Trophoblast cell (in vitro differentiated cells and primary cell): ENCODE measurements at regions not wholly inside any gene's neighbourhood (a gene's known extent, or its start where the extent isn't known, plus 50 kb on each side); places are given as distances from the start of the nearest gene placed in this dataset.

Experiments
- DNase-seq, 2 donors: peaks; one replicate each; pipeline ENCODE4 v3.0.0-alpha.2; 2016
- H2AFZ ChIP-seq: 2 replicates; pipeline ENCODE4 v1.6.1; 2013; ENCODE audit warnings: low read length, moderate library complexity, mild to moderate bottlenecking; ENCODE audit not compliant: insufficient read depth, poor library complexity
- H2AK5ac ChIP-seq: 2 replicates; pipeline ENCODE4 v1.6.1; 2013; ENCODE audit warnings: mild to moderate bottlenecking, low read length
- H2BK120ac ChIP-seq: 2 replicates; pipeline ENCODE4 v1.6.1; 2013; ENCODE audit warnings: low read length, mild to moderate bottlenecking, moderate library complexity; ENCODE audit not compliant: insufficient read depth, poor library complexity
- H2BK12ac ChIP-seq: 2 replicates; pipeline ENCODE4 v1.6.1; 2013; ENCODE audit warnings: mild to moderate bottlenecking, low read length, moderate library complexity
- H2BK5ac ChIP-seq: 2 replicates; pipeline ENCODE4 v1.6.1; 2013; ENCODE audit warnings: low read length, low read depth, moderate library complexity, mild to moderate bottlenecking; ENCODE audit not compliant: poor library complexity
- H3K14ac ChIP-seq: 2 replicates; pipeline ENCODE4 v1.6.1; 2013; ENCODE audit warnings: mild to moderate bottlenecking, low read length
- H3K18ac ChIP-seq: 2 replicates; pipeline ENCODE4 v1.6.1; 2013; ENCODE audit warnings: mild to moderate bottlenecking, low read length
- H3K23ac ChIP-seq: 2 replicates; pipeline ENCODE4 v1.6.1; 2013; ENCODE audit warnings: low read length
- H3K27ac ChIP-seq: 2 replicates; pipeline ENCODE4 v1.5.1; 2013; ENCODE audit warnings: low read depth, mild to moderate bottlenecking, inconsistent platforms, low read length, moderate library complexity
- H3K27me3 ChIP-seq: 2 replicates; pipeline ENCODE4 v1.6.1; 2013; ENCODE audit warnings: inconsistent platforms, mild to moderate bottlenecking, low read length, moderate library complexity; ENCODE audit not compliant: insufficient read depth
- H3K36me3 ChIP-seq, 2 experiments: 1 replicate in 1 of 2; 2 replicates in 1 of 2; pipeline ENCODE4 v1.6.1; 2013; ENCODE audit warnings: low read length in 2 of 2, mild to moderate bottlenecking in 2 of 2, moderate library complexity in 1 of 2; ENCODE audit not compliant: insufficient read depth in 2 of 2, control insufficient read depth in 1 of 2
- H3K4ac ChIP-seq: 2 replicates; pipeline ENCODE4 v1.6.1; 2013; ENCODE audit warnings: low read depth, mild to moderate bottlenecking, low read length, moderate library complexity
- H3K4me1 ChIP-seq, 2 experiments: 1 replicate in 1 of 2; 2 replicates in 1 of 2; pipeline ENCODE4 v1.6.1; 2013; ENCODE audit warnings: low read length in 2 of 2, mild to moderate bottlenecking in 2 of 2, moderate library complexity in 1 of 2; ENCODE audit not compliant: insufficient read depth in 2 of 2, control insufficient read depth in 1 of 2
- H3K4me2 ChIP-seq: 2 replicates; pipeline ENCODE4 v1.6.1; 2013; ENCODE audit warnings: inconsistent platforms, mild to moderate bottlenecking, low read length, moderate library complexity
- H3K4me3 ChIP-seq: 2 replicates; pipeline ENCODE4 v1.5.1; 2013; ENCODE audit warnings: mild to moderate bottlenecking, low read depth, low read length, inconsistent platforms
- H3K79me1 ChIP-seq: one replicate; pipeline ENCODE4 v1.6.1; 2013; ENCODE audit warnings: low read length
- H3K79me2 ChIP-seq: 2 replicates; pipeline ENCODE4 v1.6.1; 2013; ENCODE audit warnings: low read length, mild to moderate bottlenecking; ENCODE audit not compliant: control insufficient read depth, insufficient read depth, poor library complexity
- H3K9ac ChIP-seq: 2 replicates; pipeline ENCODE4 v1.6.1; 2013; ENCODE audit warnings: mild to moderate bottlenecking, low read length
- H3K9me3 ChIP-seq: 2 replicates; pipeline ENCODE4 v1.6.1; 2013; ENCODE audit warnings: low read depth, mild to moderate bottlenecking, control low read depth, inconsistent platforms, low read length; ENCODE audit not compliant: insufficient read depth
- H4K12ac ChIP-seq: 2 replicates; pipeline ENCODE4 v1.6.1; 2013; ENCODE audit warnings: low read depth, mild to moderate bottlenecking, low read length, moderate library complexity
- H4K8ac ChIP-seq: 2 replicates; pipeline ENCODE4 v1.6.1; 2013; ENCODE audit warnings: low read depth, mild to moderate bottlenecking, low read length, moderate library complexity
- H4K91ac ChIP-seq: one replicate; pipeline ENCODE4 v1.6.1; 2013; ENCODE audit warnings: low read depth, mild to moderate bottlenecking, low read length, moderate library complexity
- WGBS: extraction: QIAGEN DNeasy Blood & Tissue Kit; methylation state at CpG from one replicate; pipeline ENCODE4 v1.1.7; 2013; ENCODE audit warnings: missing lambda C conversion rate; ENCODE audit not compliant: insufficient read length, insufficient coverage; ENCODE audit errors: extremely low coverage; 5-methylcytosine and 5-hydroxymethylcytosine counted together

- Histone ChIP-seq H3K9me3 (peaks cover 4% of the 10 kb centered on the region), H4K12ac (no peak overlapping the region), H3K36me3 (no peaks in the 10 kb centered on the region), H3K4me2 (no peak overlapping the region), H3K18ac (no peak overlapping the region), H3K23ac (no peak overlapping the region), H2BK12ac (no peak overlapping the region), H4K91ac (no peak overlapping the region), H3K4me3 (no peak overlapping the region), H3K9ac (no peak overlapping the region), H2BK120ac (no peak overlapping the region), H4K8ac (no peak overlapping the region), H3K27me3 (no peaks in the 10 kb centered on the region), H3K79me1 (no peaks in the 10 kb centered on the region), H2AK5ac (no peak overlapping the region), H3K27ac (no peak overlapping the region), H2AFZ (no peak overlapping the region), H3K79me2 (no peaks in the 10 kb centered on the region), H3K14ac (no peak overlapping the region), H2BK5ac (no peak overlapping the region), H3K4ac (no peak overlapping the region), H3K4me1 (peaks cover 1 to 3% of the 10 kb centered on the region in 2 experiments)
- no CpG with 5 or more reads among the region's 12 CpGs for WGBS
- peak; percentile 77 to 85 for DNase-seq
Measured at GRCh38 chr14:101219896-101220703, 316.6 kb upstream of the RTL1 start.

- H3K14ac ChIP-seq: no peak overlapping the region
- no peak overlapping the region for H2BK120ac ChIP-seq
- no peak overlapping the region for H2AFZ ChIP-seq
- H2AK5ac ChIP-seq: no peak overlapping the region
- no peak overlapping the region for H3K18ac ChIP-seq
- H3K9me3 ChIP-seq: peaks cover 1% of the 10 kb centered on the region
- H4K91ac ChIP-seq: no peak overlapping the region
- no peak overlapping the region for H2BK12ac ChIP-seq
- H3K79me2 ChIP-seq: no peaks in the 10 kb centered on the region
- H2BK5ac ChIP-seq: no peak overlapping the region
- H3K4me1 ChIP-seq: peaks cover 1 to 3% of the 10 kb centered on the region in 2 experiments
- no peak for DNase-seq
- no peak overlapping the region for H3K9ac ChIP-seq
- H3K27ac ChIP-seq: no peak overlapping the region
- no peaks in the 10 kb centered on the region for H3K27me3 ChIP-seq
- no peak overlapping the region for H3K4me2 ChIP-seq
- H3K4me3 ChIP-seq: no peak overlapping the region
- H3K4ac ChIP-seq: no peak overlapping the region
- no peaks in the 10 kb centered on the region for H3K36me3 ChIP-seq
- H4K12ac ChIP-seq: no peak overlapping the region
- WGBS: no CpG with 5 or more reads among the region's 16 CpGs
- H3K79me1 ChIP-seq: no peaks in the 10 kb centered on the region
- H4K8ac ChIP-seq: no peak overlapping the region
- no peak overlapping the region for H3K23ac ChIP-seq
Measured at GRCh38 chr14:101220921-101221510, 317.5 kb upstream of the RTL1 start.

GRCh38 chr14:101221549-101222160, 318.1 kb upstream of the RTL1 start:
- no peak overlapping the region for H3K4me2 ChIP-seq
- H3K23ac ChIP-seq: no peak overlapping the region
- H4K91ac ChIP-seq: no peak overlapping the region
- H3K4me3 ChIP-seq: no peak overlapping the region
- H3K14ac ChIP-seq: no peak overlapping the region
- no peak overlapping the region for H3K4ac ChIP-seq
- H3K36me3 ChIP-seq: no peaks in the 10 kb centered on the region
- H2BK120ac ChIP-seq: no peak overlapping the region
- no peaks in the 10 kb centered on the region for H3K79me2 ChIP-seq
- H2AK5ac ChIP-seq: no peak overlapping the region
- no peaks in the 10 kb centered on the region for H3K79me1 ChIP-seq
- DNase-seq: no peak
- WGBS: no CpG with 5 or more reads among the region's 10 CpGs
- no peak overlapping the region for H4K8ac ChIP-seq
- H3K9me3 ChIP-seq: no peaks in the 10 kb centered on the region
- H2AFZ ChIP-seq: no peak overlapping the region
- no peak overlapping the region for H2BK5ac ChIP-seq
- peaks cover 1 to 3% of the 10 kb centered on the region in 2 experiments for H3K4me1 ChIP-seq
- H3K18ac ChIP-seq: no peak overlapping the region
- H3K27ac ChIP-seq: no peak overlapping the region
- H3K27me3 ChIP-seq: no peaks in the 10 kb centered on the region
- no peak overlapping the region for H2BK12ac ChIP-seq
- H4K12ac ChIP-seq: no peak overlapping the region
- no peak overlapping the region for H3K9ac ChIP-seq

GRCh38 chr14:101222362-101223070, 319.0 kb upstream of the RTL1 start:
- H3K36me3 ChIP-seq: no peaks in the 10 kb centered on the region
- H4K12ac ChIP-seq: no peak overlapping the region
- no peak overlapping the region for H3K18ac ChIP-seq
- no peak overlapping the region for H3K4me2 ChIP-seq
- H3K9ac ChIP-seq: no peak overlapping the region
- H3K79me1 ChIP-seq: no peaks in the 10 kb centered on the region
- H3K9me3 ChIP-seq: no peaks in the 10 kb centered on the region
- H3K14ac ChIP-seq: no peak overlapping the region
- H3K4ac ChIP-seq: no peak overlapping the region
- no peak for DNase-seq
- no peak overlapping the region for H4K8ac ChIP-seq
- H2AFZ ChIP-seq: no peak overlapping the region
- WGBS: no CpG with 5 or more reads among the region's 11 CpGs
- H3K23ac ChIP-seq: no peak overlapping the region
- H3K4me3 ChIP-seq: no peak overlapping the region
- H3K79me2 ChIP-seq: no peaks in the 10 kb centered on the region
- H2BK5ac ChIP-seq: no peak overlapping the region
- H3K27ac ChIP-seq: no peak overlapping the region
- peaks cover 1 to 3% of the 10 kb centered on the region in 2 experiments for H3K4me1 ChIP-seq
- no peak overlapping the region for H2BK12ac ChIP-seq
- no peak overlapping the region for H2BK120ac ChIP-seq
- H3K27me3 ChIP-seq: no peaks in the 10 kb centered on the region
- no peak overlapping the region for H4K91ac ChIP-seq
- H2AK5ac ChIP-seq: no peak overlapping the region
